ENCODE measurements at regions not wholly inside any gene's neighbourhood (a gene's known extent, or its start where the extent isn't known, plus 50 kb on each side); places are given as distances from the start of the nearest gene placed in this dataset.

- TF ChIP-seq POLR2A (IDR thresholded peaks at IDR 0.05) (no peak), CTCF (IDR thresholded peaks at IDR 0.05) (no peak)
Measured at GRCh38 chr13:19252381-19252780, 70.8 kb upstream of the TUBA3C start.
